IMR-90 (cell line): ENCODE measurements at regions not wholly inside any gene's neighbourhood (a gene's known extent, or its start where the extent isn't known, plus 50 kb on each side); places are given as distances from the start of the nearest gene placed in this dataset.

Experiments used
- ATAC-seq: fragments of 200-7000 bp; cut with Tn5 transposase; 2 replicates; pipeline ENCODE4 v1.9.1; 2020; ENCODE audit warnings: low read depth, mild to moderate bottlenecking, moderate library complexity
- BruUV-seq: library from RNA; stranded (reverse); fragments of 400-500 nt; replicated peaks from 2 replicates; lab custom pipeline; 2021; lab: Mats Ljungman, UMichigan
- CTCF ChIA-PET: fragments of 300-600 bp; formaldehyde crosslinking; extraction: SDS; loops from one replicate; lab custom pipeline; 2021; ENCODE audit warnings: antibody characterized with exemption; lab: Yijun Ruan, JAX
- POLR2A ChIA-PET: fragments of 300-600 bp; sonication (Branson Sonifier 250); formaldehyde crosslinking; loops from one replicate; lab custom pipeline; 2022; ENCODE audit warnings: antibody characterized with exemption; ENCODE audit not compliant: unreplicated experiment; lab: Charles Lee
- DNase-seq: peaks from one replicate; pipeline ENCODE4 v3.0.0; 2013
- H2AFZ ChIP-seq: replicated peaks from 2 replicates; pipeline ENCODE3; 2013; ENCODE audit warnings: low read length, mild to moderate bottlenecking; ENCODE audit not compliant: poor library complexity
- H2AK5ac ChIP-seq: 2 replicates; pipeline ENCODE4 v1.6.1; 2013; ENCODE audit warnings: low read depth, low read length, inconsistent platforms
- H2AK9ac ChIP-seq: replicated peaks from 2 replicates; pipeline ENCODE3; 2013; ENCODE audit warnings: mild to moderate bottlenecking, low read depth, low read length, moderate library complexity; ENCODE audit not compliant: poor library complexity
- H2BK120ac ChIP-seq: 2 replicates; pipeline ENCODE4 v1.6.1; 2013; ENCODE audit warnings: low read depth, low read length, inconsistent platforms
- H2BK15ac ChIP-seq: 3 replicates; pipeline ENCODE4 v1.6.1; 2013; ENCODE audit warnings: low read depth, low read length, inconsistent platforms
- H2BK20ac ChIP-seq: 2 replicates; pipeline ENCODE4 v1.6.1; 2013; ENCODE audit warnings: low read depth, mild to moderate bottlenecking, inconsistent platforms, low read length, moderate library complexity
- H2BK5ac ChIP-seq: 2 replicates; pipeline ENCODE4 v1.6.1; 2013; ENCODE audit warnings: mild to moderate bottlenecking, low read depth, low read length, inconsistent platforms; ENCODE audit not compliant: poor library complexity, severe bottlenecking
- H3K14ac ChIP-seq: replicated peaks from 2 replicates; pipeline ENCODE4 v1.6.1; 2013; ENCODE audit warnings: low read depth, low read length, inconsistent platforms
- H3K18ac ChIP-seq: 2 replicates; pipeline ENCODE4 v1.6.1; 2013; ENCODE audit warnings: low read depth, low read length, control low read depth
- H3K23ac ChIP-seq: 2 replicates; pipeline ENCODE4 v1.6.1; 2013; ENCODE audit warnings: low read depth, low read length, inconsistent platforms
- H3K27ac ChIP-seq: 2 replicates; pipeline ENCODE4 v1.5.1; 2013; ENCODE audit warnings: mild to moderate bottlenecking, control low read depth, low read length; ENCODE audit not compliant: insufficient read depth
- H3K27me3 ChIP-seq: 2 replicates; pipeline ENCODE4 v1.6.1; 2013; ENCODE audit warnings: low read length; ENCODE audit not compliant: control insufficient read depth, insufficient read depth
- H3K36me3 ChIP-seq: 2 replicates; pipeline ENCODE4 v1.6.1; 2013; ENCODE audit warnings: low read length, mixed read lengths; ENCODE audit not compliant: control insufficient read depth, insufficient read depth
- H3K4ac ChIP-seq: 2 replicates; pipeline ENCODE4 v1.6.1; 2013; ENCODE audit warnings: low read depth, low read length, inconsistent platforms
- H3K4me1 ChIP-seq: 2 replicates; pipeline ENCODE4 v1.6.1; 2013; ENCODE audit warnings: low read length, mixed read lengths; ENCODE audit not compliant: control insufficient read depth, insufficient read depth
- H3K4me2 ChIP-seq: 2 replicates; pipeline ENCODE4 v1.6.1; 2013; ENCODE audit warnings: low read depth, mild to moderate bottlenecking, control low read depth, low read length, moderate library complexity
- H3K4me3 ChIP-seq: 2 replicates; pipeline ENCODE4 v1.5.1; 2013; ENCODE audit warnings: low read depth, mild to moderate bottlenecking, control low read depth, low read length, moderate library complexity; ENCODE audit not compliant: insufficient read depth
- H3K56ac ChIP-seq: 2 replicates; pipeline ENCODE4 v1.6.1; 2013; ENCODE audit warnings: low read length, inconsistent platforms; ENCODE audit not compliant: insufficient read depth; ENCODE audit errors: extremely low read depth
- H3K79me1 ChIP-seq, 2 experiments: 2 replicates each; pipeline ENCODE4 v1.6.1; 2013; ENCODE audit warnings: low read length in 2 of 2, inconsistent platforms in 1 of 2, low read depth in 1 of 2
- H3K9ac ChIP-seq: 2 replicates; pipeline ENCODE4 v1.6.1; 2013; ENCODE audit warnings: low read depth, low read length, control low read depth
- H3K9me1 ChIP-seq: 2 replicates; pipeline ENCODE4 v1.6.1; 2013; ENCODE audit warnings: low read length, inconsistent platforms; ENCODE audit not compliant: insufficient read depth
- H3K9me3 ChIP-seq: 2 replicates; pipeline ENCODE4 v1.6.1; 2013; ENCODE audit warnings: low read length; ENCODE audit not compliant: control insufficient read depth, insufficient read depth
- H4K20me1 ChIP-seq: 2 replicates; pipeline ENCODE4 v1.6.1; 2013; ENCODE audit warnings: low read length, inconsistent platforms; ENCODE audit not compliant: insufficient read depth
- H4K5ac ChIP-seq: 2 replicates; pipeline ENCODE4 v1.6.1; 2013; ENCODE audit warnings: mild to moderate bottlenecking, low read depth, low read length, control low read depth
- H4K8ac ChIP-seq, 2 experiments: 2 replicates each; pipeline ENCODE4 v1.6.1; 2013; ENCODE audit warnings: low read depth in 2 of 2, low read length in 2 of 2, control low read depth in 1 of 2, inconsistent platforms in 1 of 2
- H4K91ac ChIP-seq: 2 replicates; pipeline ENCODE4 v1.6.1; 2013; ENCODE audit warnings: low read depth, low read length, inconsistent platforms; ENCODE audit not compliant: insufficient read depth
- BHLHE40 ChIP-seq: fragments of 150-350 bp; IDR thresholded peaks from 2 replicates; pipeline ENCODE4 v1.6.1; 2016; ENCODE audit warnings: mild to moderate bottlenecking, low read depth, low read length
- CEBPB ChIP-seq: IDR thresholded peaks from 2 replicates; pipeline ENCODE4 v1.6.1; 2012; ENCODE audit warnings: low read depth, low read length, improper control_type of control experiment
- CHD1 ChIP-seq: IDR thresholded peaks from 2 replicates; pipeline ENCODE4 v1.6.1; 2012; ENCODE audit warnings: low read depth, low read length, improper control_type of control experiment
- CTCF ChIP-seq: conservative IDR thresholded peaks from 2 replicates; pipeline ENCODE4 v1.5.1; 2012; ENCODE audit warnings: mild to moderate bottlenecking, low read depth, low read length, improper control_type of control experiment
- FOS ChIP-seq: fragments of 150-350 bp; IDR thresholded peaks from 2 replicates; pipeline ENCODE4 v1.6.1; 2016; ENCODE audit warnings: low read depth, low read length
- MAFK ChIP-seq: IDR thresholded peaks from 2 replicates; pipeline ENCODE4 v1.6.1; 2012; ENCODE audit warnings: low read depth, low read length, improper control_type of control experiment
- MXI1 ChIP-seq: IDR thresholded peaks from 2 replicates; pipeline ENCODE4 v1.6.1; 2012; ENCODE audit warnings: low read depth, mild to moderate bottlenecking, low read length, moderate library complexity, borderline replicate concordance
- NFE2L2 ChIP-seq: fragments of 150-350 bp; IDR thresholded peaks from 2 replicates; pipeline ENCODE4 v1.6.1; 2016; ENCODE audit warnings: low read depth, mild to moderate bottlenecking, low read length
- POLR2A ChIP-seq: IDR thresholded peaks from 2 replicates; pipeline ENCODE4 v1.6.1; 2012; ENCODE audit warnings: mild to moderate bottlenecking, low read depth, low read length
- RAD21 ChIP-seq: IDR thresholded peaks from 2 replicates; pipeline ENCODE4 v1.6.1; 2012; ENCODE audit warnings: low read length, improper control_type of control experiment
- RCOR1 ChIP-seq: IDR thresholded peaks from 2 replicates; pipeline ENCODE4 v1.6.1; 2012; ENCODE audit warnings: mild to moderate bottlenecking, low read length, improper control_type of control experiment; ENCODE audit not compliant: insufficient replicate concordance
- RFX5 ChIP-seq: IDR thresholded peaks from 2 replicates; pipeline ENCODE4 v1.8.0; 2012; ENCODE audit warnings: low read depth, mild to moderate bottlenecking, low read length, moderate library complexity
- SMC3 ChIP-seq: fragments of 150-350 bp; IDR thresholded peaks from 2 replicates; pipeline ENCODE4 v1.6.1; 2016; ENCODE audit warnings: low read depth, mild to moderate bottlenecking, antibody characterized with exemption, low read length, moderate library complexity
- USF2 ChIP-seq: fragments of 150-350 bp; IDR thresholded peaks from 2 replicates; pipeline ENCODE4 v1.6.1; 2017; ENCODE audit warnings: mild to moderate bottlenecking, antibody characterized with exemption, low read length, low read depth
- WGBS, 2 experiments: methylation state at CpG; one replicate each; pipeline versions ENCODE4 v1.1.5 to v1.1.7; 2013; ENCODE audit warnings: missing lambda C conversion rate in 2 of 2; ENCODE audit not compliant: insufficient read length in 1 of 2; ENCODE audit errors: extremely low coverage in 2 of 2; 5-methylcytosine and 5-hydroxymethylcytosine counted together
- dilution Hi-C: fragments of 300-500 bp; cut with HindIII; formaldehyde crosslinking; loops from one replicate; pipeline ENCODE4 v1.14.3; 2018; ENCODE audit warnings: low sequenced_read_pairs; ENCODE audit not compliant: unreplicated experiment
- in situ Hi-C: fragments of 300-500 bp; cut with MboI; formaldehyde crosslinking; loops from 3 replicates; pipeline ENCODE4 v1.14.3; 2019; ENCODE audit warnings: low sequenced_read_pairs, inconsistent platforms, mixed read lengths
- intact Hi-C: fragments of 100-400 bp; cut with micrococcal nuclease; formaldehyde crosslinking; loops from 2 replicates; pipeline ENCODE4 v1.10.0; 2022
- TF ChIP-seq, protein P1 (sequence below): fragments of 150-350 bp; IDR thresholded peaks from 2 replicates; pipeline ENCODE4 v1.6.1; 2016; ENCODE audit warnings: low read depth, mild to moderate bottlenecking, low read length, moderate library complexity, borderline replicate concordance

- Histone ChIP-seq H4K91ac (no peak overlapping the region), H3K4me2 (no peak overlapping the region), H4K8ac (no peak overlapping the region), H2BK20ac (no peak overlapping the region), H3K9me1 (no peaks in the 10 kb centered on the region), H2BK120ac (no peak overlapping the region), H3K14ac (no peak overlapping the region), H2AK9ac (no peak overlapping the region), H2AK5ac (no peak overlapping the region), H3K4me3 (no peak overlapping the region), H2BK15ac (no peak overlapping the region), H4K5ac (no peak overlapping the region), H3K27me3 (no peaks in the 10 kb centered on the region), H3K4ac (no peak overlapping the region), H3K56ac (no peak overlapping the region), H3K18ac (no peak overlapping the region), H3K4me1 (no peaks in the 10 kb centered on the region), H4K20me1 (no peaks in the 10 kb centered on the region), H3K23ac (no peak overlapping the region), H3K9ac (no peak overlapping the region), H3K27ac (no peak overlapping the region), H2AFZ (no peak overlapping the region), H3K79me1 (no peaks in the 10 kb centered on the region), H3K9me3 (0 out of 2 replicates have a peak, but pooled peaks cover 2% of the 10 kb centered on the region), H2BK5ac (no peak overlapping the region), H3K36me3 (no peaks in the 10 kb centered on the region)
- BruUV-seq, result no TSS peak
- intact Hi-C loops (loop anchor here (5.0 kb wide), 1 partner anchor 225 kb away; no protein-coding TSS in a partner anchor), dilution Hi-C loops (no loop called here), in situ Hi-C loops (no loop called here)
- no CpG with 5 or more reads among the region's 4 CpGs for WGBS, 2 experiments
- DNase-seq, result no peak
- no peak for ATAC-seq
- TF ChIP-seq CHD1 (no peak), NFE2L2 (no peak), CEBPB (no peak), BHLHE40 (no peak), FOS (no peak), SMC3 (no peak), USF2 (no peak), RAD21 (no peak), MAFK (no peak), POLR2A (no peak), CTCF (no peak), MXI1 (no peak), RFX5 (no peak), RCOR1 (no peak)
- TF ChIP-seq, protein P1, sequence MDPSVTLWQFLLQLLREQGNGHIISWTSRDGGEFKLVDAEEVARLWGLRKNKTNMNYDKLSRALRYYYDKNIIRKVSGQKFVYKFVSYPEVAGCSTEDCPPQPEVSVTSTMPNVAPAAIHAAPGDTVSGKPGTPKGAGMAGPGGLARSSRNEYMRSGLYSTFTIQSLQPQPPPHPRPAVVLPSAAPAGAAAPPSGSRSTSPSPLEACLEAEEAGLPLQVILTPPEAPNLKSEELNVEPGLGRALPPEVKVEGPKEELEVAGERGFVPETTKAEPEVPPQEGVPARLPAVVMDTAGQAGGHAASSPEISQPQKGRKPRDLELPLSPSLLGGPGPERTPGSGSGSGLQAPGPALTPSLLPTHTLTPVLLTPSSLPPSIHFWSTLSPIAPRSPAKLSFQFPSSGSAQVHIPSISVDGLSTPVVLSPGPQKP, result no peak
- CTCF ChIA-PET, result no interaction called here
- POLR2A ChIA-PET, result no interaction called here
These were observed 448.1 kb upstream of the DYNLRB2 start for GRCh38 chr16:80092681-80093080.
